ENCODE measurements at regions not wholly inside any gene's neighbourhood (a gene's known extent, or its start where the extent isn't known, plus 50 kb on each side); places are given as distances from the start of the nearest gene placed in this dataset.

- Histone ChIP-seq H3K27ac (no peak overlapping the region), H3K27me3 (peaks cover 5% of the 10 kb centered on the region), H3K36me3 (no peaks in the 10 kb centered on the region), H3K9me3 (no peaks in the 10 kb centered on the region), H3K4me3 (no peak overlapping the region), H3K4me1 (no peaks in the 10 kb centered on the region)
- intact Hi-C loops (cut with DNase I): no loop called here
- DNase-seq (ENCODE audit: low spot score in 2 of 2): no peak
- no peak for TF ChIP-seq CTCF (IDR thresholded peaks at IDR 0.05)
These were observed 253.9 kb downstream of the RBFOX3 start for GRCh38 chr17:79356839-79357447.

- Histone ChIP-seq H3K4me1 (no peaks in the 10 kb centered on the region), H3K9me3 (no peaks in the 10 kb centered on the region), H3K27me3 (peaks cover 5% of the 10 kb centered on the region), H3K27ac (no peak overlapping the region), H3K36me3 (no peaks in the 10 kb centered on the region), H3K4me3 (no peak overlapping the region)
- intact Hi-C loops (cut with DNase I): no loop called here
- no peak for TF ChIP-seq CTCF (IDR thresholded peaks at IDR 0.05)
- no peak for DNase-seq (ENCODE audit: low spot score in 2 of 2)
These were observed 255.7 kb downstream of the RBFOX3 start for GRCh38 chr17:79355165-79355564.

GRCh38 chr17:79354173-79354820 is 256.6 kb downstream of the RBFOX3 start:
- H3K36me3 ChIP-seq: no peaks in the 10 kb centered on the region
- no peaks in the 10 kb centered on the region for H3K4me1 ChIP-seq
- H3K4me3 ChIP-seq: no peak overlapping the region
- no peak for TF ChIP-seq CTCF (IDR thresholded peaks at IDR 0.05)
- no peak overlapping the region for H3K27ac ChIP-seq
- intact Hi-C loops (cut with DNase I): no loop called here
- H3K27me3 ChIP-seq: peaks cover 5% of the 10 kb centered on the region
- no peak for DNase-seq (ENCODE audit: low spot score in 2 of 2)
- no peaks in the 10 kb centered on the region for H3K9me3 ChIP-seq

GRCh38 chr17:79353548-79353947 is 257.3 kb downstream of the RBFOX3 start:
- H3K27ac ChIP-seq: no peak overlapping the region
- no peak for TF ChIP-seq CTCF (IDR thresholded peaks at IDR 0.05)
- no peaks in the 10 kb centered on the region for H3K36me3 ChIP-seq
- intact Hi-C loops (cut with DNase I): no loop called here
- H3K4me3 ChIP-seq: no peak overlapping the region
- no peak for DNase-seq (ENCODE audit: low spot score in 2 of 2)
- H3K9me3 ChIP-seq: no peaks in the 10 kb centered on the region
- peaks cover 5% of the 10 kb centered on the region for H3K27me3 ChIP-seq
- no peaks in the 10 kb centered on the region for H3K4me1 ChIP-seq

- no peak for TF ChIP-seq CTCF (IDR thresholded peaks at IDR 0.05)
- no peak for DNase-seq (ENCODE audit: low spot score in 2 of 2)
- H3K4me1 ChIP-seq: no peaks in the 10 kb centered on the region
- intact Hi-C loops (cut with DNase I): no loop called here
- H3K36me3 ChIP-seq: no peaks in the 10 kb centered on the region
- H3K9me3 ChIP-seq: no peaks in the 10 kb centered on the region
- no peak overlapping the region for H3K27ac ChIP-seq
- no peak overlapping the region for H3K4me3 ChIP-seq
- peaks cover 5% of the 10 kb centered on the region for H3K27me3 ChIP-seq
These were observed 257.8 kb downstream of the RBFOX3 start for GRCh38 chr17:79353016-79353415.

All from ascending aorta (tissue), 2 donors.